ENCODE measurements at regions not wholly inside any gene's neighbourhood (a gene's known extent, or its start where the extent isn't known, plus 50 kb on each side); places are given as distances from the start of the nearest gene placed in this dataset.
"Not testable (repeated sequence)": the region's sequence is repeated elsewhere in the genome, so short reads cannot be mapped to it uniquely, and the experiment has no call there.

DNA sequence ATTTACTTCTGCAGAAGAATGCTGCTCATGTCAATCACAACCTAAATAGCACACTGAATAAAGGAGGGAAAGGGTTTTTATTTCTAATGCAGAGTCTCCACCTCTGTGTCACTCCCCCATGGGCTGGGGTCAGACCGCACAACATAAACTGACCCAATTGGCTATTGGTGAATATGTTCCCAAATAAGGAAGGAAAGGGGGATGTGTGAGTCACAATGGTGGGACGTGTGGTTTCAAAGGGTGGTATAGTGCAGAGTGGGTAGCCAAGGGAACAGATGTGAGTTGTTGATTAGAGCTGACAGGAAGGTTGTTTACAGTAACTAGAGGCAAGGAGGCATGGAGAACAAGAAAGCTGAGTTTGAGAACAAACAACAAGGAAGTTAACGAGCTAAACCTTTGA, 491.8 kb downstream of the ZPLD1 start:
- DNase-seq (ENCODE audit: low read depth in 6 of 9, low spot score in 9 of 9), result no peak
- Histone ChIP-seq H3K4me1 (ENCODE audit: control insufficient read depth in 2 of 2, insufficient read depth in 2 of 2, low read length in 2 of 2) (no peaks in the 10 kb centered on the region), H3K4me3 (ENCODE audit: low read length in 2 of 2) (no peak overlapping the region), H3K27me3 (ENCODE audit: control insufficient read depth in 2 of 2, insufficient read depth in 1 of 2, low read length in 1 of 2) (no peaks in the 10 kb centered on the region), H3K27ac (ENCODE audit: low read depth in 1 of 2, low read length in 1 of 2) (no peak overlapping the region), H3K9me3 (ENCODE audit: control insufficient read depth in 2 of 2, insufficient read depth in 1 of 2, low read length in 1 of 2) (no peaks in the 10 kb centered on the region), H3K36me3 (ENCODE audit: control insufficient read depth in 2 of 2, insufficient read depth in 2 of 2, low read length in 1 of 2) (no peaks in the 10 kb centered on the region)
- WGBS, result 79% methylated on average over 3 of the region's 3 CpGs

DNA sequence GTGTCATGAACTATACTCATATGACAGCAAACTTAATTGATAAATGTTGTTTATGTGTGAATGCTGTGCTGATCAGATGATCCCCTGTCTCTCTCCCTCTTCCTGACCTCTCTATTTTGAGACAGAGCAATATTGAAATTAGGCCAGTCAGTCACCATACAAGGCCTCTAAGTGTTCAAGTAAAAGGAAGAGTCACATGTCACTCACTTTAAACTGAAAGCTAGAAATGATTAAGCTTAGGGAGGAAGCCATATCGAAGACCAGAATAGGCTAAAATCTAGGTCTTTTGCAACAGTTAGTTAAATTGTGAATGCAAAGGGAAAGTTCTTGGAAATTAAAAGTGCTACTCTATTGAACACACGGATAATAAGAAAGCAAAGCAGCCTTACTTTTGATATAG, 498.6 kb downstream of the ZPLD1 start:
- H3K9me3 ChIP-seq (ENCODE audit: control insufficient read depth in 2 of 2, insufficient read depth in 1 of 2, low read length in 1 of 2), result no peaks in the 10 kb centered on the region
- WGBS, result 93% methylated on average over 2 of the region's 2 CpGs

DNA sequence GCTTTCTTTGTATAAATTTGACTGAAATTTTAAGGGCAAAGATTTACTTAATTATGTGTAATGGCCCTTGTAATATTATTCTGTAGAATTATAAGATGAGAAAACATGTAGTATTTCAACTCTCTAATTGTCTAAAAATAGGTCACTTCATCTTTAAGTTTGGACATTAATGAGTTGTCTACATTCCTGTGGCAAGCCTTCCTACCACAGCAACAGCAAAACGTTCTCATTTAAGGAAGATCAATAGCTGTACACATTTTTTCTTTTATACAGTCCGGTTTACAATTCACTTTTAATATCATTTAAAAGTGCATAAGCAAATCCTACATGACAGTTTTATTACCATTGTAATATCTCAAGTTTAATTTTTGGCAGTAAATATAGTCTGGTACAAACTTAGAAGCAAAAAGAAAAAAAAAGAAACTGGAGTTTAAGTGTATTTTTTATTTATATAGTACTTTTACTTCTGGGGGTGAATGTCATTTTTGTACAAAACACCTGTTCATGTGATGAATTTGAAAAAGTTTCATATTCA, 501.8 kb downstream of the ZPLD1 start:
- Histone ChIP-seq H3K4me1 (ENCODE audit: control insufficient read depth in 2 of 2, insufficient read depth in 2 of 2, low read length in 2 of 2) (no peaks in the 10 kb centered on the region), H3K9me3 (ENCODE audit: control insufficient read depth in 2 of 2, insufficient read depth in 1 of 2, low read length in 1 of 2) (no peaks in the 10 kb centered on the region), H3K27me3 (ENCODE audit: control insufficient read depth in 2 of 2, insufficient read depth in 1 of 2, low read length in 1 of 2) (no peaks in the 10 kb centered on the region), H3K36me3 (ENCODE audit: control insufficient read depth in 2 of 2, insufficient read depth in 2 of 2, low read length in 1 of 2) (no peaks in the 10 kb centered on the region), H3K27ac (ENCODE audit: low read depth in 1 of 2, low read length in 1 of 2) (no peak overlapping the region), H3K4me3 (ENCODE audit: low read length in 2 of 2) (no peak overlapping the region)
- DNase-seq (ENCODE audit: low read depth in 6 of 9, low spot score in 9 of 9), result no peak
- 63% methylated on average over 2 of the region's 2 CpGs for WGBS

More for the DNA sequence above, 498.6 kb downstream of the ZPLD1 start:
- H3K27ac ChIP-seq (ENCODE audit: low read depth in 1 of 2, low read length in 1 of 2), result no peak overlapping the region
- no peak for DNase-seq (ENCODE audit: low read depth in 6 of 9, low spot score in 9 of 9)
- no peaks in the 10 kb centered on the region for H3K27me3 ChIP-seq (ENCODE audit: control insufficient read depth in 2 of 2, insufficient read depth in 1 of 2, low read length in 1 of 2)
- H3K4me1 ChIP-seq (ENCODE audit: control insufficient read depth in 2 of 2, insufficient read depth in 2 of 2, low read length in 2 of 2), result no peaks in the 10 kb centered on the region
- no peak overlapping the region for H3K4me3 ChIP-seq (ENCODE audit: low read length in 2 of 2)
- no peaks in the 10 kb centered on the region for H3K36me3 ChIP-seq (ENCODE audit: control insufficient read depth in 2 of 2, insufficient read depth in 2 of 2, low read length in 1 of 2)

- no peak overlapping the region for H3K27ac ChIP-seq (ENCODE audit: low read depth in 1 of 2, low read length in 1 of 2)
- H3K27me3 ChIP-seq (ENCODE audit: control insufficient read depth in 2 of 2, insufficient read depth in 1 of 2, low read length in 1 of 2), result no peaks in the 10 kb centered on the region
- no peak overlapping the region for H3K4me3 ChIP-seq (ENCODE audit: low read length in 2 of 2)
- H3K36me3 ChIP-seq (ENCODE audit: control insufficient read depth in 2 of 2, insufficient read depth in 2 of 2, low read length in 1 of 2), result no peaks in the 10 kb centered on the region
- no peak for DNase-seq (ENCODE audit: low read depth in 6 of 9, low spot score in 9 of 9)
- no peaks in the 10 kb centered on the region for H3K4me1 ChIP-seq (ENCODE audit: control insufficient read depth in 2 of 2, insufficient read depth in 2 of 2, low read length in 2 of 2)
- WGBS, result 89% methylated on average over 1 of the region's 1 CpG
- no peaks in the 10 kb centered on the region for H3K9me3 ChIP-seq (ENCODE audit: control insufficient read depth in 2 of 2, insufficient read depth in 1 of 2, low read length in 1 of 2)
These were observed 507.0 kb downstream of the ZPLD1 start for GRCh38 chr3:102941786-102942185.

GRCh38 chr3:102946445-102946844, 511.6 kb downstream of the ZPLD1 start:
- H3K27ac ChIP-seq (ENCODE audit: low read depth in 1 of 2, low read length in 1 of 2); H3K36me3 ChIP-seq (ENCODE audit: control insufficient read depth in 2 of 2, insufficient read depth in 2 of 2, low read length in 1 of 2); H3K4me1 ChIP-seq (ENCODE audit: control insufficient read depth in 2 of 2, insufficient read depth in 2 of 2, low read length in 2 of 2); DNase-seq (ENCODE audit: low read depth in 6 of 9, low spot score in 9 of 9); H3K27me3 ChIP-seq (ENCODE audit: control insufficient read depth in 2 of 2, insufficient read depth in 1 of 2, low read length in 1 of 2); H3K9me3 ChIP-seq (ENCODE audit: control insufficient read depth in 2 of 2, insufficient read depth in 1 of 2, low read length in 1 of 2); H3K4me3 ChIP-seq (ENCODE audit: low read length in 2 of 2): not testable (repeated sequence)
- 96% methylated on average over 10 of the region's 10 CpGs for WGBS

GRCh38 chr3:102972350-102972749, 537.5 kb downstream of the ZPLD1 start:
- Histone ChIP-seq H3K27me3 (ENCODE audit: control insufficient read depth in 2 of 2, insufficient read depth in 1 of 2, low read length in 1 of 2) (no peaks in the 10 kb centered on the region), H3K9me3 (ENCODE audit: control insufficient read depth in 2 of 2, insufficient read depth in 1 of 2, low read length in 1 of 2) (no peaks in the 10 kb centered on the region)

DNA sequence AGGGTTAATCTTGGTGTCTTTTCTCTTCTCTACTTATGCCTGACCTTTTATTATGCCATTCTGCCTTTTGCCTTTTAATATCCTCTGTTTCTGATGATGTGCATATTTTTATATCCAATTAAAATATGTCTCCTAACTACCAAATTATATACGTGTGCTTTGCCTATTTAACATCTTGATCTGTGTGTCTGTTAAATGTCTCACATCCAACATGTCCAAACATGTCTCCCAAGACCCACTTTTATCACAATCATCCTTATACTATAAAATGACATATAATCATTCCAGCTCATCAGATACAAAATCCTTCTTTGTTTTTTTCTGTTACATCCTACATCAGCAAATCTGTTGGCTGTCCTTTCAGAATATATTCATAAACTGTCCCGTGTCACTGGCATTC, 539.5 kb downstream of the ZPLD1 start:
- WGBS, result 90% methylated on average over 2 of the region's 2 CpGs
- no peaks in the 10 kb centered on the region for H3K27me3 ChIP-seq (ENCODE audit: control insufficient read depth in 2 of 2, insufficient read depth in 1 of 2, low read length in 1 of 2)
- no peak overlapping the region for H3K4me3 ChIP-seq (ENCODE audit: low read length in 2 of 2)
- no peaks in the 10 kb centered on the region for H3K9me3 ChIP-seq (ENCODE audit: control insufficient read depth in 2 of 2, insufficient read depth in 1 of 2, low read length in 1 of 2)
- H3K4me1 ChIP-seq (ENCODE audit: control insufficient read depth in 2 of 2, insufficient read depth in 2 of 2, low read length in 2 of 2), result no peaks in the 10 kb centered on the region
- H3K27ac ChIP-seq (ENCODE audit: low read depth in 1 of 2, low read length in 1 of 2), result no peak overlapping the region
- H3K36me3 ChIP-seq (ENCODE audit: control insufficient read depth in 2 of 2, insufficient read depth in 2 of 2, low read length in 1 of 2), result no peaks in the 10 kb centered on the region
- DNase-seq (ENCODE audit: low read depth in 6 of 9, low spot score in 9 of 9), result no peak

More at GRCh38 chr3:102972350-102972749, 537.5 kb downstream of the ZPLD1 start:
- no peak overlapping the region for H3K27ac ChIP-seq (ENCODE audit: low read depth in 1 of 2, low read length in 1 of 2)
- no peak for DNase-seq (ENCODE audit: low read depth in 6 of 9, low spot score in 9 of 9)
- H3K36me3 ChIP-seq (ENCODE audit: control insufficient read depth in 2 of 2, insufficient read depth in 2 of 2, low read length in 1 of 2), result no peaks in the 10 kb centered on the region
- no peak overlapping the region for H3K4me3 ChIP-seq (ENCODE audit: low read length in 2 of 2)
- no peaks in the 10 kb centered on the region for H3K4me1 ChIP-seq (ENCODE audit: control insufficient read depth in 2 of 2, insufficient read depth in 2 of 2, low read length in 2 of 2)

- Histone ChIP-seq H3K4me3 (ENCODE audit: low read length in 2 of 2) (no peak overlapping the region), H3K9me3 (ENCODE audit: control insufficient read depth in 2 of 2, insufficient read depth in 1 of 2, low read length in 1 of 2) (no peaks in the 10 kb centered on the region), H3K27ac (ENCODE audit: low read depth in 1 of 2, low read length in 1 of 2) (no peak overlapping the region), H3K4me1 (ENCODE audit: control insufficient read depth in 2 of 2, insufficient read depth in 2 of 2, low read length in 2 of 2) (no peaks in the 10 kb centered on the region), H3K36me3 (ENCODE audit: control insufficient read depth in 2 of 2, insufficient read depth in 2 of 2, low read length in 1 of 2) (no peaks in the 10 kb centered on the region), H3K27me3 (ENCODE audit: control insufficient read depth in 2 of 2, insufficient read depth in 1 of 2, low read length in 1 of 2) (no peaks in the 10 kb centered on the region)
- no peak for DNase-seq (ENCODE audit: low read depth in 6 of 9, low spot score in 9 of 9)
These were observed 544.4 kb downstream of the ZPLD1 start for GRCh38 chr3:102979191-102979590.

GRCh38 chr3:102979682-102980354, 545.0 kb downstream of the ZPLD1 start:
- 68% methylated on average over 4 of the region's 4 CpGs for WGBS
- no peak overlapping the region for H3K4me3 ChIP-seq (ENCODE audit: low read length in 2 of 2)
- no peaks in the 10 kb centered on the region for H3K9me3 ChIP-seq (ENCODE audit: control insufficient read depth in 2 of 2, insufficient read depth in 1 of 2, low read length in 1 of 2)
- no peaks in the 10 kb centered on the region for H3K36me3 ChIP-seq (ENCODE audit: control insufficient read depth in 2 of 2, insufficient read depth in 2 of 2, low read length in 1 of 2)
- H3K4me1 ChIP-seq (ENCODE audit: control insufficient read depth in 2 of 2, insufficient read depth in 2 of 2, low read length in 2 of 2), result no peaks in the 10 kb centered on the region
- H3K27ac ChIP-seq (ENCODE audit: low read depth in 1 of 2, low read length in 1 of 2), result no peak overlapping the region
- no peaks in the 10 kb centered on the region for H3K27me3 ChIP-seq (ENCODE audit: control insufficient read depth in 2 of 2, insufficient read depth in 1 of 2, low read length in 1 of 2)
- DNase-seq (ENCODE audit: low read depth in 6 of 9, low spot score in 9 of 9), result no peak
